NCI-H1092 (cell line): ENCODE measurements at regions not wholly inside any gene's neighbourhood (a gene's known extent, or its start where the extent isn't known, plus 50 kb on each side); places are given as distances from the start of the nearest gene placed in this dataset.

Experiments
- DNase-seq: peaks from one replicate; lab custom pipeline; 2025; lab: John Stamatoyannopoulos, UW

DNA sequence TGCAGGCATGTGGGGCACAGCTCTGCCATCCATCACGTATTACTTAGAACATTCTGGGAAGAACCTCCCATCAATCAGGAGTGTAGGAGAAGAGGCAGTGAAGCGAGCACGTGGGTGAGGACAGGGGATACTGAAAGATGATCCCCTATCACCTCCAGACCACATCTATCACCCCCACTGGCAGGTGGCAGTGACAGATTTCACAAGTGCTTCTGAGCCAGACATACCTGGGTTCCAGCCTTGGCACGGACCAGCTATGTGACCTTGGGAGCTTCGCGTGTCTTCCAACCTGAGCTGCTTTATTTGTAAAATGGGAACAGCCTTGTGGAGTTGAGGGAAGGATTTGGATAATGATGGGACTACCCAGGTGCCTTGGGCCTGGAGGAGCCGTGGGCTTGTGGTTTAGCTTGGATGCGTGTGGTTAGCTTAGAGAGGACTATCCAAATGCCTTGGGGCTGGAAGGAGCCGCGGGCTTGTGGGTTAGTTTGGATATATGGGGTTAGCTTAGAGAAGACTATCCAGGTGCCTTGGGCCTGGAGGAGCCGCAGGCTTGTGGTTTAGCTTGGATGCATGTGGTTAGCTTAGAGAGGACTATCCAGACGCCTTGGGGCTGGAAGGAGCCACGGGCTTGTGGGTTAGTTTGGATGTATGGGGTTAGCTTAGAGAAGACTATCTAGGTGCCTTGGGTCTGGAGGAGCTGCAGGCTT, 206.4 kb downstream of the ENGASE start:
- no peak for DNase-seq

DNA sequence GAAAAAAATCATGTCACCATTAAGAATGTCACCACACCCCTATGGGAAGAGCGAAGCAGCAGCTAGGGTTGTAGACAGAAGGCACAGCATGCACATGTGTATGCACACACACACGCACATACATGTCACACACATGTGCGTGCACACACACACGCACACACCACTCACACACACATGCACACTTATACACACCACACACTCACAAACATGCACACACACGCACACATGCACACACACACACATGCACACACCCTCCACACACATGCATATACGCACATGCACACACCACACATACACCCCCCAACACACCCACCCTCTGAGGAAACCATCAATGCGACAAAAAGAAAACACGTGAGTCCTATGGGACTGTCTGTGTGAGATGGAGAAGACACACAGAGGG, 205.4 kb downstream of the ENGASE start:
- DNase-seq, result no peak

- no peak for DNase-seq
These were observed 204.7 kb downstream of the ENGASE start for GRCh38 chr17:79279320-79279719.

- no peak for DNase-seq
These were observed 202.2 kb downstream of the ENGASE start for GRCh38 chr17:79276821-79277220.

DNA sequence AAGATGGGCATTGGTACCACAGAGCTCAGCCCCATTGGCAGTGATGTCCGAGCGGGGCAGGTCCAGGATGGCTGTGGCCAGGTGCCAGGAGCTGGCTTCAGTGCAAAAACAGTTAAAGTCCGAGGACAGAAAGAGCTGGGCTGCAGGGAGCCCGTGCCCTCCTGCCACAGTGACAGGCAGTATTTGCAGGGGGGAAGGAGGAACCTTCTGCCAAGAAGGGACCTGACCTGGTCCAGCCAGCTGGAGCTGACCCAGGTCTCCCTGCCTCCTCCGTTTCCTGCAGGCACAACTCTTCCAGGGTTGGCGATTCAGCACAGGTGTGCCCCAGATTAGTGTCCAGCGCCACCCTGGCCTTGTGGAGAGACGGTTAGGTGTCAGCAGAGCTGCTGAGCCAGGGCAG, 199.0 kb downstream of the ENGASE start:
- DNase-seq, result no peak

DNA sequence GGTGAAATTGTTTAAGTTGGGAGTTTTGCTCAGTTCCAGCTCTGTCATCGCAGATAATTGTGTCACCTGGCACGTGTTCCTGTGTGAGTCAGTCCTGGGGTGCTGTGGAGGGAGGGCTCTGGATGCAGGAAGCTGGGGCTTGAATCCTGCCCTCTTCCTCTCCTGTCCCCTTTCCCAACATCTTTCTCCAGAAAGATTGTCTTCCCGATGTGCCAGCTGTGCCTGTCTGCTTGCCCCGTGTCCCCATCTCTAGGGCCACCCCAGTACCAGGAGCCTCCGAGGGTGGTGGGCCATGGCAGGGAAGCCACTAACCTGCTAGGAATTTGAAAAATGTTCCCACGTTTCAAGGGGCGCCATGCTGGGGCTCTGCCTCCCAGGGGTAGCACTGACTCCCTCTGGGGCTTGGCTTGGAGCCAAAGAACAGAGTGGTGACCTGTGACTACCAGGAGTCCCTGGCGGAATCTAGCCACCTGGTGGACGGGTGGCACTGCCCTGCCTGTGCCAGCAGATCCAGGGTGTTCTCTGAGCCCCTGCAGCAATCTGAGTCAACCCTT, 198.1 kb downstream of the ENGASE start:
- no peak for DNase-seq

DNA sequence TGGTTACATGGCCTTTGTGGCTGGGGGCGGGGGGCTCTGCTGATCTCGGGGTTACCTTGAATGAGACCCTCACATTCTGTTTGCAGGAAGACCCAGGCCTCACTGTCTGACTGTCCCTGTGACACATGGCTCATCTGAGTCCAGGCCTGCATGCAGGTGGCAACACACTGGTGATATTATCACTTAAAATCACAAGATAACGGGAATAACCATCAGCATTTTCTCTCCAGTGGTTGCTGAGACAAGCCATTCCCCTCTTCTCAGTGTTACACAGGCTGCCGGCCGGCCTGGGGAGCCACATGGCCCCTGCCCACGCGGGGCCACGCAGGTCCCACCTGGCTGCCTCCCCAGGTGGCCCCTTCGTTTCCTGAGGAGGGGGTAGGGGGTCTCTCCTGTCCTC, 197.6 kb downstream of the ENGASE start:
- no peak for DNase-seq

GRCh38 chr17:79269620-79270019, 195.0 kb downstream of the ENGASE start:
- no peak for DNase-seq

GRCh38 chr17:79263191-79263590, 188.6 kb downstream of the ENGASE start:
- DNase-seq, result no peak

DNA sequence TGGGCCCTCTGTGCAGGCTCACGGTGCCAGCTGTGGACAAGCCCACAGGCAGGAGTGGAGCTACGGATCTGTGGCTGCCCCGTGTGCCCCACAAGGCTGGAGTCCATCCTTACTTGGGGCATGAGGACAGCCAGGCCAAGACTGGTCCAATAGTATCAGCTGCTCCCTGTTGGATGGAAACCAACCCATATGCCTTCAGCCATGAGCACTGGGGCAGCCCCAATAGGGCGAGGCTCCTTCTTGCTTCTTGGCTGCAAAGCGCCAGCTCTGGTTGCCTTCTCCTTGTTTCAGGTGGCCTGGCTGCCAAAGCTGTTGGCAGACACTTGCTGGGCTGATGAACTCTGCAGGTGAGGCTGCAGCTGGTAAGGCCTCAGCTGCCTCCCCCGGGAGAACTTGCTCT, 188.0 kb downstream of the ENGASE start:
- no peak for DNase-seq

DNA sequence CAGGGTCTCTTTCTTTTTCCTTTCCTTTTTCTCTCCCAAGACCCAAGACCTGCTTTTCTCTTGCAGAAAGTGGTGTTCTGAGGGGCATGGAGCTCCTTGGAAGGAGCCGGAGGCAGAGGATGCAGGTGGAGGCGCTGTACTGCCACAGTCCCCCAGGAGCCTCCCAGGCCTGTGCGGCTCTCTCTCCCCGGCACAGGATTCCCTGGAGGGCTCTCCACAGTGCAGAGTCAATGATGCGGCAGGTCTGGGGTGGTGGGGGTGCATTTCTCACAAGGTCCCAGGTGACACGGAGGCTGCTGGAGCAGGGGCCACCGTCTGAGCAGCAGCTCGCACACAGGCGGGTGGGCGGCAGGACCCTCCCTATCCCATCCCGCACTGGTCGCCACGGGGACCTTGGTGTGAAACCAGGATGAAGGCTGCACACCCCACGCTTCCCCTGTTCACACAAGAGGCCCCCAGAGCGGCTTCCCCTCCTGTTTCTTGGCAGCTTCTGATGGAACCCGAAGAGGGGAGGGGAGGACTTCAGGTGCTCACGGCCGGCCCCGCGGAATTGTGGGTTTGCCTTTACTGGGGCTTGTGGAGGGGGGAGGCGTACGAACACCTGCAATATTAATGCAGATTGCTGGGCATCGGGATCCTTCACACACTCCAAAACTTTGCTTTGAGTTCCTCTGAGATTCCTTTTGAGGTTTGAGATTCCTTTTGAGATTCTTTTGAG, 186.9 kb downstream of the ENGASE start:
- no peak for DNase-seq

DNA sequence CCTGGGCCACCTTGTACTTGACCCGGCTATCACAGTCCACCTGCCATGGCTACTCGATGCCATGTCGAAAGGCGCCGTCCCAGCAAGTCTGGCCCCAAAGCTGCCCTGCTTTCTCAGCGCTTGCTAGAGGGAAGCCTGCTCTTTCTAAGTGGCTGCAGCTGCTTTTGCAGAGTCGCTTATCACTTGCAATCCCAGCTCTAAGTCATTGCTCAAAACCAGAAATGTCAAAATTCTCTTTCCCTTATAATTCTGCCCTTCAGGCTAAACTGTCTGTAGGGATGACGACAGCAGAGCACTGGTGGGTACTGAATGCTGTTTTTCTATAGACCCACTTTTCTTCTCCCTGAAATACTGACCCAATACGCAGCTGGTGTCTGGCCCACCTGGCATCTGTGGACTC, 184.2 kb downstream of the ENGASE start:
- DNase-seq, result no peak

DNA sequence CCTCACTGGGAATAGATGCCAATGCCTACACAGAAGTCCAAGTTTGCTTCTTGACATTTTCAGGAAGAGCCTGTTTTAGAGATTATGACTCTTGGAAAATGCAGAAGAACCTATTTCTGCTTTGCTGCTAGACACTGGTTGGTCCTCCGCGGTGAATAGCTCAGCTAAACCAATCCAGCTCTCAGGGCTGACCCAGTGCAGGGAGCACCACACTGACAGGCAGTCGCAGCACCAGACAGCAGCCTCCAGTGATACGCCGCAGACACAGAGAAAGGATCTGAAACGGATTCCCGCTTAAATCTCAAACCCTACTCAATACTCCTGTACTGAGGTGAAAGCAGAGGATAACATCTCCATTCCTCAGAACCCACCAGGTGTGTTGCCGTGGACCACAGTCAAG, 183.4 kb downstream of the ENGASE start:
- DNase-seq, result no peak

GRCh38 chr17:79255926-79256585, 181.4 kb downstream of the ENGASE start:
- DNase-seq, result no peak

GRCh38 chr17:79255456-79255855, 180.8 kb downstream of the ENGASE start:
- no peak for DNase-seq

- no peak for DNase-seq
These were observed 180.4 kb downstream of the ENGASE start for GRCh38 chr17:79255046-79255445.

- DNase-seq, result no peak
These were observed 178.3 kb downstream of the ENGASE start for GRCh38 chr17:79252886-79253285.

GRCh38 chr17:79251824-79252223, 177.2 kb downstream of the ENGASE start:
- DNase-seq, result no peak

- DNase-seq, result no peak
These were observed 175.4 kb downstream of the ENGASE start for GRCh38 chr17:79249929-79250521.

DNA sequence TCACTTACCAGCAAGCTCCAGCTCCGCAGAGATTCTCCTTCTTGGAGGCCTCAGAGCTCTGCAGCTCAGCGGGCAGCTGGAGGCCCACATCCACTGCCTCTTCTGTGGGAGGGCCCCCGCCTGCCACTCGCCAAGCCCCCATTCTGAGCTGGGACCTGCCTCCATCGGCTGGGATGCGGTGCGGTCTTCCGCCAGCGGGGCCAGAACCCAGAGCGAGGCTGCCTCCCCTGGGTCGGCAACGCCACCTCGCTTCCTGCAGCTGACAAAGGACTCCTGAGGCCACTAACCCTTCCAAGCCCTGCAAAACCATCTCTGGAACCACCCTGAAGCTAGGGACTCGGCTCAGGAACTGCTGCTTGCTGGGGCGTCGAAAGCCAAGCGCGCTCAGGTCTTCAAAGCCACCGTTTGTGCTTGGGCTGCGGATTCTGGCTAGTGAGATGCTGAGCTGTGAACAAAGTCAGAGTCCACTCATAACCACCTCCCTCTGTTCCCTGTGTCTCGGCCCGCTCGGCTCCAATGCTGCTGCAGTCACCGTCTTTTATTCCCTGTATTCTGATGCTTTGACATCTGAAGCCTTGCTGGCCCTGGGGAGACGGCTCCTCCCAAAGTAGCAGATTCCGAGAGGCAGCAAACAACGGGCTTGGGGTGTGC, 174.3 kb downstream of the ENGASE start:
- DNase-seq, result no peak

- no peak for DNase-seq
These were observed 171.9 kb downstream of the ENGASE start for GRCh38 chr17:79246225-79247190.
